Skeletal muscle satellite cell (primary cell): ENCODE measurements at regions not wholly inside any gene's neighbourhood (a gene's known extent, or its start where the extent isn't known, plus 50 kb on each side); places are given as distances from the start of the nearest gene placed in this dataset.

Experiments
- H3K27me3 ChIP-seq: 2 replicates; pipeline ENCODE4 v1.7.0; 2013; ENCODE audit warnings: low read length; ENCODE audit not compliant: control insufficient read depth, insufficient read depth
- H3K36me3 ChIP-seq: 2 replicates; pipeline ENCODE4 v1.7.0; 2013; ENCODE audit warnings: mild to moderate bottlenecking, control low read depth, low read length; ENCODE audit not compliant: insufficient read depth
- H3K4me1 ChIP-seq: 2 replicates; pipeline ENCODE4 v1.7.0; 2013; ENCODE audit warnings: low read length; ENCODE audit not compliant: control insufficient read depth, insufficient read depth
- H3K4me2 ChIP-seq: 2 replicates; pipeline ENCODE4 v1.7.0; 2013; ENCODE audit warnings: mild to moderate bottlenecking, low read length
- H3K4me3 ChIP-seq: 2 replicates; pipeline ENCODE4 v1.7.0; 2013; ENCODE audit warnings: low read length
- H3K9ac ChIP-seq: 2 replicates; pipeline ENCODE4 v1.7.0; 2013; ENCODE audit warnings: mild to moderate bottlenecking, low read depth, low read length, moderate library complexity
- H3K9me3 ChIP-seq: replicated peaks from 2 replicates; pipeline ENCODE4 v1.7.0; 2013; ENCODE audit warnings: mild to moderate bottlenecking, control low read depth, low read length

DNA sequence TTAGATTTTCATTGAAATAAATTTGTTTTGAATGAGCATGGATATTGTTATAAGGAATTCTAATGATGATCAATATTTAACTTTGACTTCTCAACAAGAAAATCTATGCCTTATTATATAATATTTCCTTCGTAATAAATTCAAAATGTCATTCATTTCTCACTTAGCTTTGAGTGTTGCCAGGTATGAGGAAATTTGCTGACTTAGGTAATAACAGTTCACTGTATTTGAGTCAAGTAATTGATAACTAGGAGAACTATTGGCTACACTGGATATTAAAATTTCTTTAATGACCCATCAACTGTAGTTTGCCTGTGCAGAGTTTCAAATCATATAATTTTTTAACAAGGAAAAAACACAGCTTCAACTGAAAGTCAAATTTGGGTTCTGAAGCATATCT lies 746.6 kb downstream of the SLITRK5 start:
- no peaks in the 10 kb centered on the region for H3K9me3 ChIP-seq
- no peaks in the 10 kb centered on the region for H3K36me3 ChIP-seq
- H3K4me2 ChIP-seq, result no peak overlapping the region
- H3K27me3 ChIP-seq, result no peaks in the 10 kb centered on the region
- H3K9ac ChIP-seq, result no peak overlapping the region
- no peaks in the 10 kb centered on the region for H3K4me1 ChIP-seq
- no peak overlapping the region for H3K4me3 ChIP-seq

DNA sequence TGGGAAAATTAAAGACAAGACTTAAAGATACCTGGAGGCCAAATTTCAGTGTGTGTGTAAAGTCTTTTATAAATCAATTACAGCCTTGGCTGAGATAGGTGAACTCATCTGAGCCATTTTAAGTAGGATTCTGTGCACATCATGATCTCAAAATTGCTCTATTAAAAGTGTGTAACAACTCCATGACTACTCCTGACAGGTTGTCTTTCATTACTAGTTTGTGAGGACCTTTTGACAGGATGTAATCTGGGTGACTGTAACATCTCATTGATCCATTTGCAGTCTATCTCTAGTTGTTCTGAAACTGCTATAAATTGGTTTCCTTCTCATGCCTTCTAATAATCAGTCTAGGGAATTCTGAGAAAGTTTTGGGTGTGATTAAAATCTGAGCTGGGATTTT lies 753.3 kb downstream of the SLITRK5 start:
- H3K9me3 ChIP-seq, result no peaks in the 10 kb centered on the region
- no peaks in the 10 kb centered on the region for H3K27me3 ChIP-seq
- no peaks in the 10 kb centered on the region for H3K4me1 ChIP-seq
- no peak overlapping the region for H3K4me2 ChIP-seq
- H3K36me3 ChIP-seq, result no peaks in the 10 kb centered on the region
- no peak overlapping the region for H3K4me3 ChIP-seq
- no peak overlapping the region for H3K9ac ChIP-seq

DNA sequence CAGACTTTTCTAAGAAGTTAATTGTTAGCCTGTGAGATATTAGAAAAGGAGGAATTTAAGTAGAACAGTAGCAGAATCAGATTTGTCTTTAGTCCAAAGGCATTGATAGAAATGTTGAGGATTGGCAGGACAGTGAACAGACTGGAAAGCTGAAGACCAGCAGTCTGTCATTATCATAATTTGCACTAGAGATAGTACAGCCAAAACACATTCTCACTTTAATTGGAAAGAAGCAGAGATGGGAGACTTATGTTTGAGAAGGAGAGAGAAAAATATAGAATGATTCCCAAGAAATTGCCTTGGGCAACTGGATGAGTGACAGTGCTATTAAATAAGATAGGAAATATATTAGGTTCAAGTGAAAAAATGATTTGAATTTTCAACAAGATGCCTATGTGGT lies 755.5 kb downstream of the SLITRK5 start:
- Histone ChIP-seq H3K9me3 (no peaks in the 10 kb centered on the region), H3K36me3 (no peaks in the 10 kb centered on the region), H3K9ac (no peak overlapping the region), H3K4me2 (no peak overlapping the region), H3K4me1 (no peaks in the 10 kb centered on the region), H3K27me3 (no peaks in the 10 kb centered on the region), H3K4me3 (no peak overlapping the region)

DNA sequence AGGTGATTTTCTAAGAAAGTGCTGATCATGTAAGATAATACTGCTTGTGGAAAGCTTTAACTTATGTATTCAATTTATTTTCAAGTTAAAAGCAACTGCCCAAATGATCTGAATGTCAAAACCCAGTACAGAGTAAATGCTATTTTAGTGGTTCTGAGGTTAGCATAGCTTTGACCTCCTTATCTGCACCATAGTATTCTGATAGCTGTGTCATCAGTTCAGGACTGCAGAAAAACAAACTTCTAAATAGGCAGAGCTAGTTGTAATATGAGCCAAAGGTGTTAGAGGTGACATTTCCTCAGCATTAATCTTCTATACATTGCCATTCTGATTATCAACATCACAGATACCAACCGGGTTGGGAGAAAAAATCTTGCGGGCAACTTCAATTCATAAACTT lies 758.7 kb downstream of the SLITRK5 start:
- H3K4me2 ChIP-seq, result no peak overlapping the region
- no peak overlapping the region for H3K9ac ChIP-seq
- H3K9me3 ChIP-seq, result no peaks in the 10 kb centered on the region
- no peaks in the 10 kb centered on the region for H3K4me1 ChIP-seq
- H3K27me3 ChIP-seq, result no peaks in the 10 kb centered on the region
- no peak overlapping the region for H3K4me3 ChIP-seq
- H3K36me3 ChIP-seq, result no peaks in the 10 kb centered on the region

DNA sequence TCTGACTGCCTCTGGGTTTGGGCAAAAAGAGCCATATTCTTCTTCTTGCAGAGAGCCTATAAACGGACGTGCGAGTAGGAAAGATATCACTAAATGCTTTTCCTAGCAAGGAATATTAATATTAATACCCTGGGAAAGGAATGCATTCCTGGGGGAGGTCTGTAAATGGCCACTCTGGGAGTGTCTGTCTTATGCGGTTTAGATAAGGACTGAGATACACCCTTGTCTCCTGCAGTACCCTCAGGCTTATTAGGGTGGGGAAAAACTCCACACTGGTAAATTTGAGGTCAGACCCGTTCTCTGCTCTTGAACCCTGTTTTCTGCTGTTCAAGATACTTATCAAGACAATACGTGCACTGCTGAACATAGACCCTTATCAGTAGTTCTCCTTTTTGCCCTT lies 763.8 kb downstream of the SLITRK5 start:
- Histone ChIP-seq H3K9me3 (no peaks in the 10 kb centered on the region), H3K27me3 (no peaks in the 10 kb centered on the region), H3K9ac (no peak overlapping the region), H3K4me1 (no peaks in the 10 kb centered on the region), H3K36me3 (no peaks in the 10 kb centered on the region), H3K4me3 (no peak overlapping the region), H3K4me2 (no peak overlapping the region)

DNA sequence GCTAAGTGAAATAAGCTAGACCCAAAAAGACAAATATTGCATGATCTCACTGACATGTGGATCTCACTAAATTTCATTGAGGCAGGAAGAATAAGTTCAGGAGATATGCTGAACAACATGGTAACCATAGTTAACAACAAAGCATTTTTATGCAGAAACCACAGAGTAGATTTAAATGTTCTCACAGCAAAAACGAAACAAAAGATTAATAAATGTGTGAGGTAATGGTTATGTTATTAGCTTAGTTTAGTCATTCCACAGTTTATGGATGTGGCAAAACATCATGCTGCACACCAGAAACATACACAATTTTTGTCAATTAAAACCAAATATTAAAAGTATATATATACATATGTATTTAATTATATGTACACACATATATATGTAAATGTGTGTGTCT lies 765.8 kb downstream of the SLITRK5 start:
- no peak overlapping the region for H3K9ac ChIP-seq
- H3K4me3 ChIP-seq, result no peak overlapping the region
- H3K4me1 ChIP-seq, result no peaks in the 10 kb centered on the region
- no peaks in the 10 kb centered on the region for H3K36me3 ChIP-seq
- H3K9me3 ChIP-seq, result no peaks in the 10 kb centered on the region
- H3K4me2 ChIP-seq, result no peak overlapping the region
- no peaks in the 10 kb centered on the region for H3K27me3 ChIP-seq

DNA sequence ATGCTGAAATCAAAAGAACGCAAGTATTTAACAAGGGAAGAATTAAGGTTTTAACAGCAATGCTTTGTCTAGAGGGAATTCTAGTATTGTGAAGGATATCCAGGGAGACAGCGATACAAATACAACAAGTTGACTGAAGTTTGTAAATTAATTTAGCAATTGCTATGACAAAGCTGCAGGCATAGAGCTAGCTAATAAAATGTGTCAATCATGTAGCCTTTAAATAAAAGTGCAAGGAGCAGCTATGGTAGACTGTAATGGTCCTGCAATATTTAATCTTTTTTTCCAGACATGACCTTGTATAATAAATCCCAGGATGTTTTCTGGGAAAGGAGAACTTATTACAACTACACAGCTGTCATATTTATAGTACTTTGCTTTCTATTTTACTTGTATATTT lies 779.3 kb downstream of the SLITRK5 start:
- no peak overlapping the region for H3K4me3 ChIP-seq
- no peaks in the 10 kb centered on the region for H3K4me1 ChIP-seq
- no peak overlapping the region for H3K9ac ChIP-seq
- H3K27me3 ChIP-seq, result no peaks in the 10 kb centered on the region
- H3K4me2 ChIP-seq, result no peak overlapping the region
- no peaks in the 10 kb centered on the region for H3K36me3 ChIP-seq
- H3K9me3 ChIP-seq, result no peaks in the 10 kb centered on the region

DNA sequence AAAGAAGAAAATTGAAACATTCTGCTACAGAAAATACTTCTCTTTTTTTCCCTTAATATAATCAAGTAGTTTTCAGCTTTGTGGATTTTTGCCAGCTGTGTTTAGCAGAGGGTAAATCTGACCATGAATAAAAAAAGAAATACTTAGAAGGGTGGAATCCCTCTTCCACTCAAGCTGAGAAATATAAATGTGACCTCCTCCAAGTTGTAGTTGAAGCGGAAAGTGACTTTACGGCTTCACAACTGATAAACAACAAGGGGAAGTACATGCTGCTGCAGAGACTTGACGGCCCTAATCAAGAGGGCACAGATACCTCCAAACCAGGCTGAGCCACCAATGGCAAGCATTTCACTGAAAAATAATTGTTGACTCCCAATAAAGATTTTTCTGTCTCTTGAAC lies 785.0 kb downstream of the SLITRK5 start:
- Histone ChIP-seq H3K9ac (no peak overlapping the region), H3K4me3 (no peak overlapping the region), H3K4me1 (no peaks in the 10 kb centered on the region), H3K9me3 (no peaks in the 10 kb centered on the region), H3K4me2 (no peak overlapping the region), H3K36me3 (no peaks in the 10 kb centered on the region), H3K27me3 (no peaks in the 10 kb centered on the region)

DNA sequence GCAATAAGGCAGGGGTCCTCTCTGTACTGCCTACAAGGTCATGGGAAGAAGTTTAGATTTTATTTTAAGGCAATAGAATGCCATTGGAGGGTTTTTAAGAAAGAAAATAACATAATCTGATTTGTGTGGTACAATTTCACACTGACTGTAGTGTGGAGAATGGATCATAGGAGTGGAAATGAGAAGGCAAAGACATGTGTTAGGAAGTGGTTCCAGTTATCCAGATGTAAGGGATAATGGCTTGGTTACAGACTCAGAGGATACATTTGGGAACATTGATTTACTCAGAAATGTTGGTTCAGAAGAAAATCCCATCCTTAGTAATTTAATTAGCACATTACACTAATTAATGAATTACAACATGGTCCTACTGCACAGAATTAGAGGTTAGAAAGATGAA lies 788.2 kb downstream of the SLITRK5 start:
- Histone ChIP-seq H3K4me3 (no peak overlapping the region), H3K36me3 (no peaks in the 10 kb centered on the region), H3K27me3 (no peaks in the 10 kb centered on the region), H3K4me1 (no peaks in the 10 kb centered on the region), H3K4me2 (no peak overlapping the region), H3K9ac (no peak overlapping the region), H3K9me3 (no peaks in the 10 kb centered on the region)

DNA sequence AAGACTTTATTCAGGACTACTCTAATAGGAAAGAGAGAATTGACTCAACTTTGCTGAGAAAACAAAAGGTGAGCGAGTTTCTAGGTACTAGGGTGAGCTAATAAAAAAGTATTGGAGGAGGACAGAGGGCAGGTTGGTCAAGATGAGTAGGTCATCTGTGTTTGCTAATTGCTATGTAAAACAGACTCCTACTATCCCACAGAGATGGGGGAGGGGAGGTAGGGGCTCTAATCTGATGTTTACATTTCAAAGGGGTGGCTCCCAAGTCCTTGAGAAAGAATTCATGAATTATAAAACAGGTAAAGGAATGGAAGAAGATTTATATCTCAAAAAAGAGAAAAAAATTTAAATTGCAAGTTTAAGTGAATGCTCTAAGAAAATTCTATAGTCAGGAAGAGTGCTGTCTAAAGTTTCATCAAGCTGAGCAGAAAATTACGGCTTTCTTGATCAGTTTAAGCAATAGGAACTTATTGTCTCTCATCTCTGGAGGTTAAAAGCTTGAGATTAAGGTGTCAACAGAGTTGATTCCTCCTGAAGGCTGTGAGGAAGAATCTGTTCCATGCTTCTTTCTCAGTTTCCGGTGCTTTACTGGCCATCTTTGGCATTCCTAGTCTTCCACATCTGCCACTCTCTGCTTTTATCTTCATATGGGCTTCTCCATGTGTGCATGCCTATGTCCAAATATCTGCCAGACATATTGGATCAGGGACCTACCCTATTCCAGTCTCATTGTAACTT lies 790.3 kb downstream of the SLITRK5 start:
- Histone ChIP-seq H3K9me3 (no peaks in the 10 kb centered on the region), H3K4me1 (no peaks in the 10 kb centered on the region), H3K4me3 (no peak overlapping the region), H3K4me2 (no peak overlapping the region), H3K27me3 (no peaks in the 10 kb centered on the region), H3K36me3 (no peaks in the 10 kb centered on the region), H3K9ac (no peak overlapping the region)

DNA sequence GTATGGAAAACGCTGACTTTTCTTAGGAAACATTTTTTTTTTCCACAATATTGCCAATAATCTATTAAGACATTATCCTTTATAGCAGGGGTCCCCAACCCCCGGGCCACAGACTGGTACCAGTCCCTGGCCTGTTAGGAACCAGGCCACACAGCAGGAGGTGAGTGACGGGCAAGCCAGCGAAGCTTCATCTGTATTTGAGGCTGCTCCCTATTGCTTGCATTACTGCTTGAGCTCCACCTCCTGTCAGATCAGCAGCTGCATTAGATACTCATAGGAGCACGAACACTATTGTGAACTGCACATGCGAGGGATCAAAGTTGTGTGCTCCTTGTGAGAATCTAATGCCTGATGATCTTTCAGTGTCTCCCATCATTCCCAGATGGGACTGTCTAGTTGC lies 793.7 kb downstream of the SLITRK5 start:
- no peaks in the 10 kb centered on the region for H3K36me3 ChIP-seq
- no peaks in the 10 kb centered on the region for H3K27me3 ChIP-seq
- H3K4me3 ChIP-seq, result no peak overlapping the region
- H3K9me3 ChIP-seq, result no peaks in the 10 kb centered on the region
- no peak overlapping the region for H3K4me2 ChIP-seq
- no peaks in the 10 kb centered on the region for H3K4me1 ChIP-seq
- H3K9ac ChIP-seq, result no peak overlapping the region

DNA sequence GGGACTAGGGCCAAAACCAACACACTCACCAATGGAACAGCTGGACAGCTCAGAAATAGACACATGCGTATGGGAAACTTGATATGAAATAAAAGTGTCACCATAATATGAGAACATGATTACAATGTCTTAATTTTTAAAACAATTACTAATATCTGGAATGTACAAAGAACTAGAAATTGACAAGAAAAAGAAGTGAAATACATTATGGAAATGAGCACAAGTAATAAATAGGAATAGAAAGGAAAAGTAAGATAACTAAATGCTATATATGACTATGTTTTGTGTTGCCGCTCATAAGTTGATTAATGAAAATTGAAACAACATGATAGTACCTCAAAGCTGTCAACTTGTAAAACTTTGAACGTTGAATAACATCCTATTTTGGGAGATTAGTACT lies 801.1 kb downstream of the SLITRK5 start:
- Histone ChIP-seq H3K9ac (no peak overlapping the region), H3K4me3 (no peak overlapping the region), H3K9me3 (no peaks in the 10 kb centered on the region), H3K4me1 (no peaks in the 10 kb centered on the region), H3K4me2 (no peak overlapping the region), H3K27me3 (no peaks in the 10 kb centered on the region), H3K36me3 (no peaks in the 10 kb centered on the region)
